ENCODE measurements at regions not wholly inside any gene's neighbourhood (a gene's known extent, or its start where the extent isn't known, plus 50 kb on each side); places are given as distances from the start of the nearest gene placed in this dataset.
"Not testable (repeated sequence)": the region's sequence is repeated elsewhere in the genome, so short reads cannot be mapped to it uniquely, and the experiment has no call there.

- no peak overlapping the region for H3K27ac Mint-ChIP-seq
- no peak overlapping the region for H3K4me3 Mint-ChIP-seq
- H3K4me1 Mint-ChIP-seq (ENCODE audit: low read depth) = no peaks in the 10 kb centered on the region
- no peak for DNase-seq (ENCODE audit: low spot score)
- H3K27me3 Mint-ChIP-seq (ENCODE audit: insufficient read depth) = no peaks in the 10 kb centered on the region
- H3K9me3 Mint-ChIP-seq = no peaks in the 10 kb centered on the region
- intact Hi-C loops (cut with micrococcal nuclease) = no loop called here
- H3K36me3 Mint-ChIP-seq (ENCODE audit: low read depth) = no peaks in the 10 kb centered on the region
Observed at GRCh38 chr20:48024539-48024938, 239.3 kb upstream of the SULF2 start.

- H3K36me3 Mint-ChIP-seq (ENCODE audit: low read depth); DNase-seq (ENCODE audit: low spot score); intact Hi-C loops (cut with micrococcal nuclease); H3K27me3 Mint-ChIP-seq (ENCODE audit: insufficient read depth); H3K4me1 Mint-ChIP-seq (ENCODE audit: low read depth); H3K4me3 Mint-ChIP-seq; H3K9me3 Mint-ChIP-seq; H3K27ac Mint-ChIP-seq: not testable (repeated sequence)
Observed at GRCh38 chr20:48020696-48021095, 235.4 kb upstream of the SULF2 start.

GRCh38 chr20:48019940-48020339, 234.7 kb upstream of the SULF2 start:
- H3K4me1 Mint-ChIP-seq (ENCODE audit: low read depth) = no peaks in the 10 kb centered on the region
- peaks cover 3% of the 10 kb centered on the region for H3K27me3 Mint-ChIP-seq (ENCODE audit: insufficient read depth)

GRCh38 chr20:48019496-48019895, 234.2 kb upstream of the SULF2 start:
- intact Hi-C loops (cut with micrococcal nuclease) = no loop called here
- Mint-ChIP-seq H3K4me3 (no peak overlapping the region), H3K27ac (no peak overlapping the region), H3K27me3 (ENCODE audit: insufficient read depth) (peaks cover 3% of the 10 kb centered on the region), H3K36me3 (ENCODE audit: low read depth) (no peaks in the 10 kb centered on the region), H3K4me1 (ENCODE audit: low read depth) (no peaks in the 10 kb centered on the region), H3K9me3 (no peaks in the 10 kb centered on the region)
- no peak for DNase-seq (ENCODE audit: low spot score)

More at GRCh38 chr20:48019940-48020339, 234.7 kb upstream of the SULF2 start:
- no peak for DNase-seq (ENCODE audit: low spot score)
- intact Hi-C loops (cut with micrococcal nuclease) = no loop called here
- Mint-ChIP-seq H3K27ac (no peak overlapping the region), H3K36me3 (ENCODE audit: low read depth) (no peaks in the 10 kb centered on the region), H3K4me3 (no peak overlapping the region), H3K9me3 (no peaks in the 10 kb centered on the region)

GRCh38 chr20:48018851-48019250, 233.6 kb upstream of the SULF2 start:
- intact Hi-C loops (cut with micrococcal nuclease); H3K4me3 Mint-ChIP-seq; H3K27me3 Mint-ChIP-seq (ENCODE audit: insufficient read depth); H3K36me3 Mint-ChIP-seq (ENCODE audit: low read depth); H3K4me1 Mint-ChIP-seq (ENCODE audit: low read depth); H3K27ac Mint-ChIP-seq; H3K9me3 Mint-ChIP-seq; DNase-seq (ENCODE audit: low spot score): not testable (repeated sequence)

GRCh38 chr20:48017992-48018391, 232.7 kb upstream of the SULF2 start:
- intact Hi-C loops (cut with micrococcal nuclease) = no loop called here
- H3K9me3 Mint-ChIP-seq = peaks cover 3% of the 10 kb centered on the region
- no peak overlapping the region for H3K27ac Mint-ChIP-seq
- H3K27me3 Mint-ChIP-seq (ENCODE audit: insufficient read depth) = peaks cover 4% of the 10 kb centered on the region
- no peak overlapping the region for H3K4me3 Mint-ChIP-seq
- no peaks in the 10 kb centered on the region for H3K36me3 Mint-ChIP-seq (ENCODE audit: low read depth)
- no peak for DNase-seq (ENCODE audit: low spot score)
- H3K4me1 Mint-ChIP-seq (ENCODE audit: low read depth) = no peaks in the 10 kb centered on the region

- H3K4me3 Mint-ChIP-seq = no peak overlapping the region
- DNase-seq (ENCODE audit: low spot score) = no peak
- intact Hi-C loops (cut with micrococcal nuclease) = no loop called here
- H3K9me3 Mint-ChIP-seq = peaks cover 7% of the 10 kb centered on the region
- H3K27ac Mint-ChIP-seq = no peak overlapping the region
- H3K4me1 Mint-ChIP-seq (ENCODE audit: low read depth) = no peaks in the 10 kb centered on the region
- H3K27me3 Mint-ChIP-seq (ENCODE audit: insufficient read depth) = peaks cover 4% of the 10 kb centered on the region
- no peaks in the 10 kb centered on the region for H3K36me3 Mint-ChIP-seq (ENCODE audit: low read depth)
Observed at GRCh38 chr20:48017509-48017908, 232.2 kb upstream of the SULF2 start.

GRCh38 chr20:48015943-48016723, 230.9 kb upstream of the SULF2 start:
- peaks cover 11% of the 10 kb centered on the region for H3K9me3 Mint-ChIP-seq
- no peak overlapping the region for H3K4me3 Mint-ChIP-seq
- H3K4me1 Mint-ChIP-seq (ENCODE audit: low read depth) = no peaks in the 10 kb centered on the region
- intact Hi-C loops (cut with micrococcal nuclease) = no loop called here
- no peak overlapping the region for H3K27ac Mint-ChIP-seq
- H3K36me3 Mint-ChIP-seq (ENCODE audit: low read depth) = no peaks in the 10 kb centered on the region
- H3K27me3 Mint-ChIP-seq (ENCODE audit: insufficient read depth) = peaks cover 4% of the 10 kb centered on the region
- no peak for DNase-seq (ENCODE audit: low spot score)

- H3K4me3 Mint-ChIP-seq = no peak overlapping the region
- no peaks in the 10 kb centered on the region for H3K4me1 Mint-ChIP-seq (ENCODE audit: low read depth)
- no peak for DNase-seq (ENCODE audit: low spot score)
- peaks cover 11% of the 10 kb centered on the region for H3K9me3 Mint-ChIP-seq
- intact Hi-C loops (cut with micrococcal nuclease) = no loop called here
- H3K27ac Mint-ChIP-seq = no peak overlapping the region
- peaks cover 4% of the 10 kb centered on the region for H3K27me3 Mint-ChIP-seq (ENCODE audit: insufficient read depth)
- no peaks in the 10 kb centered on the region for H3K36me3 Mint-ChIP-seq (ENCODE audit: low read depth)
Observed at GRCh38 chr20:48015141-48015910, 230.0 kb upstream of the SULF2 start.

- Mint-ChIP-seq H3K27ac (no peak overlapping the region), H3K4me3 (no peak overlapping the region), H3K27me3 (ENCODE audit: insufficient read depth) (peaks cover 4% of the 10 kb centered on the region), H3K9me3 (peaks cover 17% of the 10 kb centered on the region), H3K36me3 (ENCODE audit: low read depth) (no peaks in the 10 kb centered on the region), H3K4me1 (ENCODE audit: low read depth) (no peaks in the 10 kb centered on the region)
- no peak for DNase-seq (ENCODE audit: low spot score)
- intact Hi-C loops (cut with micrococcal nuclease) = no loop called here
Observed at GRCh38 chr20:48012401-48012974, 227.2 kb upstream of the SULF2 start.

GRCh38 chr20:48011025-48011424, 225.7 kb upstream of the SULF2 start:
- Mint-ChIP-seq H3K9me3 (peaks cover 20% of the 10 kb centered on the region), H3K4me1 (ENCODE audit: low read depth) (no peaks in the 10 kb centered on the region), H3K27ac (no peak overlapping the region), H3K36me3 (ENCODE audit: low read depth) (no peaks in the 10 kb centered on the region), H3K27me3 (ENCODE audit: insufficient read depth) (peaks cover 4% of the 10 kb centered on the region), H3K4me3 (no peak overlapping the region)
- intact Hi-C loops (cut with micrococcal nuclease) = no loop called here
- DNase-seq (ENCODE audit: low spot score) = no peak

GRCh38 chr20:48010623-48011022, 225.3 kb upstream of the SULF2 start:
- Mint-ChIP-seq H3K36me3 (ENCODE audit: low read depth) (no peaks in the 10 kb centered on the region), H3K9me3 (peaks cover 20% of the 10 kb centered on the region), H3K4me1 (ENCODE audit: low read depth) (no peaks in the 10 kb centered on the region), H3K4me3 (no peak overlapping the region), H3K27ac (no peak overlapping the region), H3K27me3 (ENCODE audit: insufficient read depth) (peaks cover 2% of the 10 kb centered on the region)
- no peak for DNase-seq (ENCODE audit: low spot score)
- intact Hi-C loops (cut with micrococcal nuclease) = no loop called here

- H3K9me3 Mint-ChIP-seq = peaks cover 23% of the 10 kb centered on the region
- no peak overlapping the region for H3K27ac Mint-ChIP-seq
- H3K27me3 Mint-ChIP-seq (ENCODE audit: insufficient read depth) = no peaks in the 10 kb centered on the region
- H3K36me3 Mint-ChIP-seq (ENCODE audit: low read depth) = no peaks in the 10 kb centered on the region
- H3K4me1 Mint-ChIP-seq (ENCODE audit: low read depth) = no peaks in the 10 kb centered on the region
- intact Hi-C loops (cut with micrococcal nuclease) = no loop called here
- H3K4me3 Mint-ChIP-seq = no peak overlapping the region
- DNase-seq (ENCODE audit: low spot score) = no peak
Observed at GRCh38 chr20:48008850-48009515, 223.7 kb upstream of the SULF2 start.
